ENCODE measurements at regions not wholly inside any gene's neighbourhood (a gene's known extent, or its start where the extent isn't known, plus 50 kb on each side); places are given as distances from the start of the nearest gene placed in this dataset.

DNA sequence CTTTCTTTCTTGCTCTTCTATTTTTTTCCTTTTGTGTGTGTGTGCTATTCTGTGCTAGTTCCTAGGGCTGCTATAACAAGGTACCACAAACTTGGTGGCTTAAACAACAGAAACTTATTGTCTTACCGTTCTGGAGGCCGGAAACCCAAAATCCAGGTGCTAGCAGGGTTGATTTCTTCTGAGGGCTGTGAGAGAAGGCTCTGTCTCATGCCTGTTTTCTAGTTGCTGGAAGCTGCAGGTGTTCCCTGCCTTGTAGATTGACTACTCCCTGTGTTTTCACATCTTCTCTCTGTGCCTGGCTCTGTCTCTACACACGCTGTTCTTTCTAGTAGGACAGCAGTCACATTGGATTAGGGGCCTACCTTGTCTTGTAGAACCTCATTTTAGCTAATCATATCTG, 150.9 kb upstream of the DSCAM start:
- Histone ChIP-seq H3K9me3 (ENCODE audit: severe bottlenecking) (peaks cover 6% of the 10 kb centered on the region), H3K4me1 (ENCODE audit: insufficient read depth, poor library complexity, severe bottlenecking) (no peaks in the 10 kb centered on the region), H3K27ac (ENCODE audit: poor library complexity, severe bottlenecking) (no peak overlapping the region), H3K27me3 (ENCODE audit: insufficient read depth, poor library complexity, severe bottlenecking) (no peaks in the 10 kb centered on the region), H3K4me3 (ENCODE audit: severe bottlenecking) (no peak overlapping the region), H3K36me3 (ENCODE audit: low read depth) (no peaks in the 10 kb centered on the region)
- ATAC-seq (ENCODE audit: low read depth) (no peak), DNase-seq (ENCODE audit: low spot score) (no peak)
- TF ChIP-seq CTCF (IDR thresholded peaks at IDR 0.05; ENCODE audit: poor library complexity, severe bottlenecking): no peak

DNA sequence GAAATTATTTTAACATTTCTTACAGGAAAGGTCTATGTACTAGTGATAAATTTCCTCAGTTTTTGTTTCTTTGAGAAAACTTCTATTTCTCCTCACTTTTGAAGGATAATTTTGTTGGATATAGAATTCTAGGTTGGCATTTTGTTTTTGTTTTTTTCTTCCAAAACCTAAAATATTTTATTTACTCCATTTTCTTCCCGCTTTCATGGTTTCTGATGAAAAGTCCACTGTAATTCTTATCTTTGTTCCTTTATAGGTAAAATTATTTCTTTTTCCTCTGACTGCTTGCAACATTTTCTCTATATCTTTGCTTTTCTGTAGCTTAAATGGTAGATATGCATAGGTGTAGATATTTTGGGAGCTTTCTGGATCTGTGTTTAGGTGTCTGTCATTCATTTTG, 153.9 kb upstream of the DSCAM start:
- TF ChIP-seq CTCF (IDR thresholded peaks at IDR 0.05; ENCODE audit: poor library complexity, severe bottlenecking): no peak
- no peak for ATAC-seq (ENCODE audit: low read depth)
- H3K27ac ChIP-seq (ENCODE audit: poor library complexity, severe bottlenecking): no peak overlapping the region
- no peaks in the 10 kb centered on the region for H3K27me3 ChIP-seq (ENCODE audit: insufficient read depth, poor library complexity, severe bottlenecking)
- no peaks in the 10 kb centered on the region for H3K36me3 ChIP-seq (ENCODE audit: low read depth)
- peaks cover 6% of the 10 kb centered on the region for H3K9me3 ChIP-seq (ENCODE audit: severe bottlenecking)
- no peak overlapping the region for H3K4me3 ChIP-seq (ENCODE audit: severe bottlenecking)
- DNase-seq (ENCODE audit: low spot score): no peak
- no peaks in the 10 kb centered on the region for H3K4me1 ChIP-seq (ENCODE audit: insufficient read depth, poor library complexity, severe bottlenecking)

DNA sequence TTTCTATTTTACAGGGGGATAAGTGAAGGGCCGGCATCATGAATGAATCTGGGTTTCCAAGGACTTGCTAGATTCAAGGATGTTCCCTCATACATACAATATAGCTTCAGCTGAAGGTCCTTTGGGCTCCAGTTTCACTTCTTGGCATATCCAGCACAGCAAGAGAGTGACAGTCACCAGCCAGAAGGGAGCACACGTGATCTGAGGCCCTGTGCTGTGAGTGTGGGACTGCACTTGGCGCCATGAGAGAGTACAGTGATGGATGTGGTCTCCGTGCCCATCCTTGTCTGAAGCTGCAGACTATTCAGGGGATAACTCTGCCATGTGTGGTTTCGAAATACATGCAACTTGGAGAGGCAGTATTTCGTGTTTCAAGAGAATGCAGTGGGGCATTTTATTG, 159.7 kb upstream of the DSCAM start:
- Histone ChIP-seq H3K27me3 (ENCODE audit: insufficient read depth, poor library complexity, severe bottlenecking) (no peaks in the 10 kb centered on the region), H3K4me3 (ENCODE audit: severe bottlenecking) (no peak overlapping the region), H3K4me1 (ENCODE audit: insufficient read depth, poor library complexity, severe bottlenecking) (no peaks in the 10 kb centered on the region), H3K27ac (ENCODE audit: poor library complexity, severe bottlenecking) (no peak overlapping the region), H3K9me3 (ENCODE audit: severe bottlenecking) (no peaks in the 10 kb centered on the region), H3K36me3 (ENCODE audit: low read depth) (no peaks in the 10 kb centered on the region)
- ATAC-seq (ENCODE audit: low read depth) (no peak), DNase-seq (ENCODE audit: low spot score) (no peak)
- no peak for TF ChIP-seq CTCF (IDR thresholded peaks at IDR 0.05; ENCODE audit: poor library complexity, severe bottlenecking)

- H3K9me3 ChIP-seq (ENCODE audit: severe bottlenecking): no peaks in the 10 kb centered on the region
- no peak overlapping the region for H3K4me3 ChIP-seq (ENCODE audit: severe bottlenecking)
- no peak overlapping the region for H3K27ac ChIP-seq (ENCODE audit: poor library complexity, severe bottlenecking)
- DNase-seq (ENCODE audit: low spot score) (no peak), ATAC-seq (ENCODE audit: low read depth) (no peak)
- no peaks in the 10 kb centered on the region for H3K27me3 ChIP-seq (ENCODE audit: insufficient read depth, poor library complexity, severe bottlenecking)
- H3K4me1 ChIP-seq (ENCODE audit: insufficient read depth, poor library complexity, severe bottlenecking): no peaks in the 10 kb centered on the region
- no peaks in the 10 kb centered on the region for H3K36me3 ChIP-seq (ENCODE audit: low read depth)
- no peak for TF ChIP-seq CTCF (IDR thresholded peaks at IDR 0.05; ENCODE audit: poor library complexity, severe bottlenecking)
Measured at GRCh38 chr21:41008351-41008750, 159.6 kb upstream of the BACE2 start.

DNA sequence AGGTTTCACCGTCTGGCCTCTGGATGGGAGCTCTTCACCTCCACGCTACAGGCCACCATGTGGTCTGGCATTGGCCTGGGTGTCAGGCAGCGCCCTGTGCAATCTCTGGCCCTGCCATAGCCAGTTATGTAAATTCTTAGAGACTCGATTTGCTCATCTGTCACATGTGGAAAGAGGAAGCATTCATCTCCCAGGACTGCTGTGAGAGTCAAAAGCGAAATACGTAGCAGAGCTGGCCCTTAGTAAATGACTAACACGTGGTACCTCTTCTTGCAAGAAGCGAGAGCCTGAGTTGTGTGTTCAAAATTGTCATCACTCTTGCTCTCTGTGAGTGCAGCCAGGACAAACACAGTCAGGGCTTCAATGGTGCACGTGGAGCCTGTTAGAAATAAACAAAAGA, 159.0 kb upstream of the BACE2 start:
- Histone ChIP-seq H3K36me3 (ENCODE audit: low read depth) (no peaks in the 10 kb centered on the region), H3K27ac (ENCODE audit: poor library complexity, severe bottlenecking) (no peak overlapping the region), H3K4me3 (ENCODE audit: severe bottlenecking) (no peak overlapping the region), H3K27me3 (ENCODE audit: insufficient read depth, poor library complexity, severe bottlenecking) (no peaks in the 10 kb centered on the region), H3K4me1 (ENCODE audit: insufficient read depth, poor library complexity, severe bottlenecking) (no peaks in the 10 kb centered on the region), H3K9me3 (ENCODE audit: severe bottlenecking) (no peaks in the 10 kb centered on the region)
- ATAC-seq (ENCODE audit: low read depth): no peak
- no peak for DNase-seq (ENCODE audit: low spot score)
- no peak for TF ChIP-seq CTCF (IDR thresholded peaks at IDR 0.05; ENCODE audit: poor library complexity, severe bottlenecking)
